Smooth muscle cell (in vitro differentiated cells): ENCODE measurements at regions not wholly inside any gene's neighbourhood (a gene's known extent, or its start where the extent isn't known, plus 50 kb on each side); places are given as distances from the start of the nearest gene placed in this dataset.

Experiments
- DNase-seq: peaks from one replicate; lab custom pipeline; 2025; ENCODE audit not compliant: unreplicated experiment; lab: John Stamatoyannopoulos, UW
- H2AFZ ChIP-seq: fragments of 200-600 bp; sonication (generic); 2 replicates; pipeline ENCODE4 v1.6.0; 2016; ENCODE audit warnings: antibody characterized with exemption, low read depth, mild to moderate bottlenecking
- H3F3A ChIP-seq: fragments of 200-600 bp; sonication (generic); 2 replicates; pipeline ENCODE4 v1.6.0; 2017; ENCODE audit warnings: antibody characterized with exemption, low read depth
- H3K27ac ChIP-seq: fragments of 200-600 bp; sonication (generic); 2 replicates; pipeline ENCODE4 v1.5.1; 2016; ENCODE audit warnings: low read depth, mild to moderate bottlenecking
- H3K27me3 ChIP-seq: fragments of 200-600 bp; sonication (generic); 2 replicates; pipeline ENCODE4 v1.6.1; 2016; ENCODE audit warnings: low read depth, mild to moderate bottlenecking
- H3K36me3 ChIP-seq: fragments of 200-600 bp; sonication (generic); 2 replicates; pipeline ENCODE4 v1.5.1; 2016; ENCODE audit warnings: low read depth
- H3K4me1 ChIP-seq: fragments of 200-600 bp; sonication (generic); 2 replicates; pipeline ENCODE4 v1.5.1; 2016; ENCODE audit warnings: low read depth
- H3K4me2 ChIP-seq: fragments of 200-600 bp; sonication (generic); 2 replicates; pipeline ENCODE4 v1.6.0; 2016; ENCODE audit warnings: mild to moderate bottlenecking
- H3K4me3 ChIP-seq: fragments of 200-600 bp; sonication (generic); 2 replicates; pipeline ENCODE4 v1.5.1; 2016; ENCODE audit warnings: mild to moderate bottlenecking
- H3K79me2 ChIP-seq: fragments of 200-600 bp; sonication (generic); 2 replicates; pipeline ENCODE4 v1.6.0; 2016; ENCODE audit warnings: low read depth, mild to moderate bottlenecking
- H3K9ac ChIP-seq: fragments of 200-600 bp; sonication (generic); 2 replicates; pipeline ENCODE4 v1.6.0; 2016; ENCODE audit warnings: low read depth
- H3K9me3 ChIP-seq: fragments of 200-600 bp; sonication (generic); replicated peaks from 2 replicates; pipeline ENCODE4 v1.5.1; 2016; ENCODE audit warnings: low read depth
- H4K20me1 ChIP-seq: fragments of 200-600 bp; sonication (generic); 2 replicates; pipeline ENCODE4 v1.6.0; 2016; ENCODE audit warnings: low read depth
- CTCF ChIP-seq: fragments of 200-600 bp; sonication (generic); IDR thresholded peaks from 2 replicates; pipeline ENCODE4 v1.5.1; 2017; ENCODE audit warnings: borderline replicate concordance, mild to moderate bottlenecking, antibody characterized with exemption; ENCODE audit not compliant: insufficient read depth, poor library complexity, severe bottlenecking
- WGBS: methylation state at CpG from one replicate; pipeline ENCODE4 v1.1.7; 2016; ENCODE audit warnings: low lambda C conversion rate; 5-methylcytosine and 5-hydroxymethylcytosine counted together

- Histone ChIP-seq H2AFZ (no peak overlapping the region), H3K4me2 (no peak overlapping the region), H4K20me1 (no peaks in the 10 kb centered on the region), H3K9me3 (no peaks in the 10 kb centered on the region), H3K4me1 (no peaks in the 10 kb centered on the region), H3K27me3 (peaks cover 13% of the 10 kb centered on the region), H3F3A (peaks cover 15% of the 10 kb centered on the region), H3K79me2 (no peaks in the 10 kb centered on the region), H3K36me3 (no peaks in the 10 kb centered on the region), H3K4me3 (no peak overlapping the region), H3K27ac (no peak overlapping the region), H3K9ac (no peak overlapping the region)
- DNase-seq: no peak
- 83% methylated on average over 6 of the region's 6 CpGs for WGBS
- no peak for TF ChIP-seq CTCF
Observed at GRCh38 chr12:89857652-89858274, 149.1 kb upstream of the ATP2B1 start.

GRCh38 chr12:89856431-89856830 is 147.8 kb upstream of the ATP2B1 start:
- H3K36me3 ChIP-seq: no peaks in the 10 kb centered on the region
- H4K20me1 ChIP-seq: no peaks in the 10 kb centered on the region
- no peak overlapping the region for H2AFZ ChIP-seq
- 0% methylated on average over 1 of the region's 1 CpG for WGBS
- H3K27ac ChIP-seq: no peak overlapping the region
- H3K4me3 ChIP-seq: no peak overlapping the region
- H3F3A ChIP-seq: peaks cover 15% of the 10 kb centered on the region
- no peak overlapping the region for H3K9ac ChIP-seq
- peak overlapping the region; percentile 47 for H3K4me2 ChIP-seq
- no peak for TF ChIP-seq CTCF
- no peak for DNase-seq
- H3K79me2 ChIP-seq: no peaks in the 10 kb centered on the region
- no peaks in the 10 kb centered on the region for H3K4me1 ChIP-seq
- H3K9me3 ChIP-seq: no peaks in the 10 kb centered on the region
- peaks cover 23% of the 10 kb centered on the region for H3K27me3 ChIP-seq

GRCh38 chr12:89848732-89849131 is 140.1 kb upstream of the ATP2B1 start:
- Histone ChIP-seq H3K79me2 (no peaks in the 10 kb centered on the region), H3K36me3 (no peaks in the 10 kb centered on the region), H3K4me1 (no peaks in the 10 kb centered on the region), H3K27ac (no peak overlapping the region), H3K27me3 (peaks cover 38% of the 10 kb centered on the region), H3F3A (no peaks in the 10 kb centered on the region), H3K9me3 (no peaks in the 10 kb centered on the region), H3K4me2 (peak overlapping the region; percentile 68), H4K20me1 (no peaks in the 10 kb centered on the region), H3K4me3 (no peak overlapping the region), H2AFZ (no peak overlapping the region), H3K9ac (no peak overlapping the region)
- no peak for DNase-seq
- 20% methylated on average over 8 of the region's 8 CpGs for WGBS
- TF ChIP-seq CTCF: no peak

GRCh38 chr12:89846473-89847055 is 137.9 kb upstream of the ATP2B1 start:
- Histone ChIP-seq H3K27me3 (peaks cover 28% of the 10 kb centered on the region), H3K4me2 (no peak overlapping the region), H4K20me1 (no peaks in the 10 kb centered on the region), H3K9ac (no peak overlapping the region), H3K36me3 (no peaks in the 10 kb centered on the region), H3F3A (no peaks in the 10 kb centered on the region), H3K27ac (no peak overlapping the region), H3K9me3 (no peaks in the 10 kb centered on the region), H2AFZ (no peak overlapping the region), H3K79me2 (no peaks in the 10 kb centered on the region), H3K4me1 (no peaks in the 10 kb centered on the region), H3K4me3 (no peak overlapping the region)
- no peak for DNase-seq
- no peak for TF ChIP-seq CTCF
- 96% methylated on average over 2 of the region's 2 CpGs for WGBS
